NB4 (cell line): ENCODE measurements at regions not wholly inside any gene's neighbourhood (a gene's known extent, or its start where the extent isn't known, plus 50 kb on each side); places are given as distances from the start of the nearest gene placed in this dataset.

Source experiments
- DNase-seq: peaks from one replicate; pipeline ENCODE4 v3.0.0; 2010; ENCODE audit warnings: low read depth
- H3K4me3 ChIP-seq: one replicate; pipeline ENCODE4 v1.5.1; 2011; ENCODE audit warnings: mild to moderate bottlenecking, low read depth, low read length, moderate library complexity
- CTCF ChIP-seq: IDR thresholded peaks from one replicate; pipeline ENCODE4 v1.5.1; 2012; ENCODE audit warnings: low read depth, low read length
- MAX ChIP-seq: IDR thresholded peaks from 2 replicates; pipeline ENCODE4 v1.6.1; 2011; ENCODE audit warnings: low read depth, low read length
- MYC ChIP-seq: IDR thresholded peaks from 2 replicates; pipeline ENCODE4 v1.6.1; 2011; ENCODE audit warnings: low read depth, low read length
- POLR2A ChIP-seq: IDR thresholded peaks from 2 replicates; pipeline ENCODE4 v1.6.1; 2011; ENCODE audit warnings: mild to moderate bottlenecking; ENCODE audit not compliant: insufficient read length; ENCODE audit errors: extremely low read depth

DNA sequence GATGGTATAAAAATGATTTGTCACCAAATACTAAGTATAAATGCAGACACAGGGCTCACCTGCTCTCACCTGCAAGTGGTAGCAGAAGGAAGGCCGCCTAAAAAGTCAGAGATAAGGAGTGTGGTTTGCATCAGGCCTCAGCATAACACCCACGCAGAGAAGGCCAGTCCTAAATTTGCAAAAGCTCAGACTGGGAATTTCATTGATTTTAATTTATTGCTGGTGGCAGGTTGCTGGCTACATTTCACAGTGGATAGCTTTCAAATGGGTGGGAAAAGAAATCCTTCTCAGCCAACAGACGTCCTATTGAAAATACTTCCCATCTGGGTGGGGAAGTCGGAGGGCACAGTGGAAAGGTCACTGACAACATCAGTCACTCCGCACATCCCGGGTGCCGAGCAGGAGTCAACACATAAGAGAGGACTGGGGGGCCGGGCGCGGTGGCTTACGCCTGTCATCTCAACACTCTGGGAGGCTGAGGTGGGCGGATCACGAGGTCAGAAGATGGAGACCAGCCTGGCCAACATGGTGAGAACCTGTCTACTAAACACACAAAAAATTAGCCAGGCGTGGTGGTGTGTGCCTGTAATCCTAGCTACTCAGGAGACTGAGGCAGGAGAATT is 561.8 kb upstream of the MKI67 start:
- DNase-seq = no peak
- TF ChIP-seq POLR2A (no peak), MAX (no peak), CTCF (no peak), MYC (no peak)
- no peak overlapping the region for H3K4me3 ChIP-seq

GRCh38 chr10:128689667-128690066 is 563.4 kb upstream of the MKI67 start:
- TF ChIP-seq CTCF = no peak
- TF ChIP-seq POLR2A = no peak
- TF ChIP-seq MYC = no peak
- TF ChIP-seq MAX = no peak
- DNase-seq = no peak
- no peak overlapping the region for H3K4me3 ChIP-seq

GRCh38 chr10:128693493-128694131 is 567.4 kb upstream of the MKI67 start:
- no peak for DNase-seq
- no peak overlapping the region for H3K4me3 ChIP-seq
- no peak for TF ChIP-seq CTCF
- no peak for TF ChIP-seq MYC

DNA sequence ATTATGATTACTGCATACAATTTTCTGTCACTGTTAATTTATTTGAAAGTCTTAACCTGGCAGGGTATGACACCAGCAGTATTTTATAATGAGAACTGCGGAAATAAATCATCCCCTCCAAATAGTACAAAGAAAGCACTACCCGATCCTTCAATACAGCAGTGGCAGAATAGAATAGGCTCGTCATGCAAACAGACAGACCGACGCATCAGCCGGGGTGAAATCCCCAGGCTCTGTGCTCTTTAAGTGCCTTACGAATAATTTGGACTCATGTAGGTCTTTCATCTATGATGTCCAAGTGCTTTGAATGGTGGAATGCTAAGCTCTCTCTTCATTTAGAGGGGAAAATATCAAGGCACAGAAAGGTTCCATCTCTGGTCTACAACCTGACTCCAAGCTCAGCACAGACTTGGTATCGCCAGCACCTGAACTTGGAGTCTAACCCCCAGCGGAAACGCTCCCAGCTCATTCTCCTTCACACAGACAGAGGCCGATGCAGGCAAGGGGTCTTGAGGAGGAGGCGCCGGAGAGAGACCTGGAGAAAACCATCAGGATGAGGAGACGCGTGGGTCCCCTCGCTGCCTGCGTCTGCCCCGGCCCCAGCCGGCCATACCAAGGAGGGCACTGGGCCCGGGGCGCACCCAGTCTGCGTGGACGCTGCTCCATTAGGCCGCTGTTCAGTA is 568.1 kb upstream of the MKI67 start:
- TF ChIP-seq POLR2A (no peak), MYC (no peak), MAX (no peak), CTCF (no peak)
- no peak overlapping the region for H3K4me3 ChIP-seq
- no peak for DNase-seq

DNA sequence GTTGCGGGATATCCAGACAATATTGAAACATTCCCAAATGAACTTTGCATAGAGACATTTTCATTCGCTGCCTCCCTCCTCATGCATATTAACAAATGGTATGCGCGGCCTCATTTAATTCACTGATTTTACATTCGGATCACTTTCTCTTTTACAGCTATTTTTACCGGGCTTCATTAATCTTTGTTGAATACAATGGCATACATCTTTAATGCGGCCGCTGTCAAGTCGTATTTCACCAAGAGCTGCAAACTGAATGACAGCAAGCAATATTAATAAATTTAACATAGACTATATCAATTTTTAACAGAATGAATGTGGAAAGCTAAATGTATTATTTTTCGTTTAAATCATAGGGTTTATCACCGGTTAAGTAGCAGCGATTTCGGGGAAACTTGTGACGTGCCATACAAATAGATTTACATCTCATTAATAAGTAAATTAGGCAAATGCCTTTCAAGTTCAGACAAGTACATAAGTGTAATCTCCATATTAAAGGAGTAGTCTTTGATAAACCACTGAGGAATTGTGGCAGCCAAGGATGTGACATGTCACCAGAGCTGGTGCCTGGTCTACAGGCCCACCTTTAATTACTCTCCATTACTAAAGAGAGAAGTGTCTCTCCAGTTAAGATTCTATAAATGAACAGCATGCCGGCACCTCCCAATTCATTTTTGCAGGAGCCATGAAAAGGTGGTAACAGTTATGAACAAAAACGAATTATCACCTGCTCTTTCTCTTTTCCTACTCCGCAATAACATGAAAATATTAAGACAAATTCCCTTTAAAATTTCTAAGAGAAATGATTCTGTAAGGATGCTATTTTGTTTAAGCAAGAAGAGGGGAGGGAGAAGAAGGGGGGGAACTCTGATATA is 568.9 kb upstream of the MKI67 start:
- TF ChIP-seq CTCF = no peak
- TF ChIP-seq POLR2A = no peak
- no peak for TF ChIP-seq MYC
- TF ChIP-seq MAX = no peak

More for the DNA sequence above, 568.9 kb upstream of the MKI67 start:
- DNase-seq = no peak
- no peak overlapping the region for H3K4me3 ChIP-seq
